SK-N-DZ (cell line): ENCODE measurements at regions not wholly inside any gene's neighbourhood (a gene's known extent, or its start where the extent isn't known, plus 50 kb on each side); places are given as distances from the start of the nearest gene placed in this dataset.

Experiments used
- DNase-seq: peaks from one replicate; pipeline ENCODE4 v3.0.0-alpha.2; 2015; ENCODE audit warnings: low spot score

DNA sequence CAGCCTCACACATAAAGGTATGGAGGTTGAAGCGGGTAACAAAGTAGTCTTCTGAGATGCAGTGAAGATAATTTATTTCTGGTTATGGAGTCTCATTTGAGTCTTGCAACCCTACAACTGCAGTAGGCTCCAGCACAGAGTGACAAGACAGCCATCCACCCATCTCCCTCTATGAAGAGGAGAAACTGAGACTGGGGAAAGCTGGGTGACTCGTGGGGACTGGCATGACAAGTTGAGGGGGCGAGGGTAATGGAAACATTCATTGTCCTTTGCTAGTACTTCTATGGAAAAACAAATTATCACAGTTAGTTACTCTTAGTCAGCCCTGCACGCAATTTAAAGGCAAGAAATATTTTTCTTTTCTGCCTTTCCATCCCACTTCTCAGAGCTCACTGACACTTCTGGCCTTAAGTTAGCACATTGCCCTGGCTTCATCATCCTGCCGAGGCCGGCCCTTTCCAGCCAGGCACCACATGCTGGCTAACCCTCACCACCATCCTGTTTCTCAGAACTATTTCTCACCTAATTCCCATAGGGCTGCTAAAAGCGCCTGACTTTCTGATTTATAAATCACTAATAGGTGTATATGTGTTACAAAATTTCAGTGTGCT is 361.1 kb downstream of the ETS1 start:
- DNase-seq: no peak

DNA sequence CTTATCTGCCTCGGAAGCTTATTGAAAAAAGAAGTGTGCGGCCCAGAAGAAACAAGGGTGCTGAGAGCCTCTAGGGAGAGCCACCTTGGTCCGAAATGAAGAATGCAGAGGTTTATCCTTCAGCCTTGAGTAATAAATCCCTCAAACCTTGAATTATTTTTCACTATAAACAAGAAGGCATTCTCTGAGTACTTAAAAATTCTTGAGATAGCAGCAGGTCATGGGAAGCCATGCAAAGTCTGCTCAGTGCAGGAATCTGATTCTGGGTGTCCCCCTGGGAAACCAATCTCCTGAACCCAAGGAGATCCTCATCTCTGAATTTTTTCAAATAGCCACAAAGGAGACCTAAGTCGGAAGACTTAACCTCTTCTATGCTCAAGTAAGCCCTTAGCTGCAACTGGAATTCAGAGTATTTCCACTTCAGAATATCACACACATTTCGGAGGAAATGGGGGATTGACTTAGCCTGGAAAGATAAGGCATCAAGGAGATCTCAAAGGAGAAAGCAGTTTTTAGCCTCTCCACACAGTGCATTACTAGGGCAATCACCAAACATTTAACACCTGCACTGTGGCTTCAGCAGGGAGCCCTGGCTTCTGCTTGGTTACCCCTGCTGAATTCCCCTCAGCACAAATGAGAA is 365.0 kb downstream of the ETS1 start:
- no peak for DNase-seq

DNA sequence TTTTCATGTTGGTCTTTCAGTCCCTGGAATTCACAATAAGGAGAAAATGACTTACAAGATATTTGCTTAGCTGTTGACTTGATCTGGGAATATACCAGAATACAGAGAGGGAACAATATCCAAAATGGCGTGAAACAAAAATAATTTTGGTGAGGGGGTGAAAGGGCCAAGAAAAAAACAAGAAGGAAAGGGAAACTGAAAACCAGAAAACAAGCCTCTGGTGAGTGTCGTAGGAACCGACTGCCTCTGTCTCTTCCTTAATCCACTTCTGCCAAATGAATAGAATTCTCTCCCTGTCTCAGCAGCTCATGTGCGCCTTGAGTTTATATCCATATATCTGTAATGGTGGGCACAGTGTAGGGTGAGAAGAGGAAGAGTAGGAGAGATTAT is 367.6 kb downstream of the ETS1 start:
- DNase-seq: no peak

DNA sequence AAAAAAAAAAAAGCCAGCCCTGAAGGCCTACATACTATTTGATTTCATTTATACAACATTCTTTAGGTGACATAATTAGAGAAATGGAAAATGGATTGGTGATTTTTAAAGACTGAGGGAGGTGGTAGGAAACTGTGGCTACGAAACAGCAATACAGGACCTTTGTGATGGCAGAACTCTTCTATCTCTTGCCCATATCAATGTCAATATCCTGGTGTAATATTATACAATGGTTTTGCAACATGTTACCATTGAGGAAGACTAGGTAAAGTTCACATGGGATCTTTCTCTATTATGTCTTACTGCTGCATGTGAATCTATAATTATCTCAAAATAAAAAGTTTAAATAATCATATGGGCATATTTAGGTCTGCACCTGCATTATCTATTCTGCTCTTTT is 371.2 kb downstream of the ETS1 start:
- no peak for DNase-seq

DNA sequence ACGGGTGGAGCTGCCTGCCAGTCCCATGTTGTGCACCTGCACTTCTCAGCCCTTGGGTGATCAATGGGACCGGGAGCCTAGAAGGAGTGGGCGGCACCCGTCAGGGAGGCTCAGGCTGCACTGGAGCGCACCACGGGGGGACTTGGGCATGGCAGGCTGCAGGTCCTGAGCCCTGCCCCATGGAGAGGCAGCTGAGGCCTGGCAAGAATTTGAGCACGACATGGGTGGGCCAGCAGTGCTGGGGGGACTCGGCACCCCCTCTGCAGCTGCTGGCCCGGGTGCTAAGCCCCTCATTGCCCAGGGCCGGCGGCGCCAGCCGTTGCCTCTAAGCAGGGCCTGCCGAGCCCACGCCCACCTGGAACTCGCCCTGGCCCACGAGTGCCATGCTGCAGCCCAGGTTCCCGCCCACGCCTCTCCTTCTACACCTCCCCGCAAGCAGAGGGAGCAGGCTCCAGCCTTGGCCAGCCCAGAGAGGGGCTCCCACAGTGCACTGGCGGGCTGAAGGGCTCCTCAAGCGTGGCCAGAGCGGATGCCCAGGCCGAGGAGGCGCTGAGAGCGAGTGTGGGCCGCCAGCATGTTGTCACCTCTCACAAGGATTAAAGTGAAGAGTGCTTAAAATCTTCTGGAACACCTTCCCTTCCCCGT is 372.0 kb downstream of the ETS1 start:
- DNase-seq: no peak

DNA sequence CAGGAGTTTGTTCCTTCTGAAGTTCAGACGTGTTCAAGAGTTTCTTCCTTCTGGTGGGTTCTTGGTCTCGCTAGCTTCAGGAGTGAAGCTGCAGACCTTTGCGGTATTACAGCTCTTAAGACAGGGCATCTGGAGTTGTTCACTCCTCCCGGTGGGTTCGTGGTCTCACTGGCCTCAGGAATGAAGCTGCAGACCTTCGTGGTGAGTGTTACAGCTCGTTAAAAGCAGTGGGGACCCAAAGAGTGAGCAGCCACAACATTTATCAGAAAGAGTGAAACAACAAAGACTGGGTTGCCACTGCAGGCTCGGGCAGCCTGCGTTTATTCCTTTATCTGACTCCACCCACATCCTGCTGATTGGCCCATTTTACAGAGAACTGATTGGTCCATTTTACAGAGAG is 373.1 kb downstream of the ETS1 start:
- no peak for DNase-seq

DNA sequence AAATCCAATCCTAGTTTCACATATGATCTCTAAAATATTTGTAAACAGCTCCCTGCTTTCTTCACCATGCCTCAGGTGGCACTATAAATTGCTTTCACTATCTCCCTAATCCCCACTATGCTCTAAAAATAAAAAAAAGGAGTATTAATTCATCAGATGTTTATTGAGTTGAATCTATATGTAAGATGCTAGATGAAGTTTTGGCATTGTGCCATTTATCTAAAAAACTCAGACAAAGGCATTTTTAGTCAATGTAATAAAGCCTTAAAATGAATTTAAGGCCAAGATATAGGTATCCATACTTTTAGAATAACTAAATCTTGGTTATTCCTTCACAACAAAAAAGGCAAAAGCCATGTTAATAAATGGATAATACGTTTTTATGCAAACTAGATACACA is 373.9 kb downstream of the ETS1 start:
- no peak for DNase-seq

DNA sequence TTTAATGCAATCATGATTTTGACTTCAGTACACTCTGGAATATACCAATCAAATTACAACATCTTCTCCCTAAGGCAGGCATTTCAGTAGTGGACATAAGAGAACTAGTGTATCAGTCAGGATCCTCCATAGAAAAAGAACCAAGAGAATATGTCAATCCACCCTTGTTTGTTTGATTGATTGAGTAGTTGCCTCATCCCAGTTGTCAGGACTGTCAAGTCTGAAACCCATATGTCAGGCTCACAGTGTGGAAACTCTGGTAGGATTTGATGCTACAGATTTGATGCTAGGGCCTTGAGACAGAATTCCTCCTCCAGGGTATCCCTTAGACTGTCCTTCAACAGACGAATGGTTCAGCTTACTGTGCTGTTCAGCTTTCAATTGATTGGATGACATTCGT is 375.0 kb downstream of the ETS1 start:
- DNase-seq: no peak

DNA sequence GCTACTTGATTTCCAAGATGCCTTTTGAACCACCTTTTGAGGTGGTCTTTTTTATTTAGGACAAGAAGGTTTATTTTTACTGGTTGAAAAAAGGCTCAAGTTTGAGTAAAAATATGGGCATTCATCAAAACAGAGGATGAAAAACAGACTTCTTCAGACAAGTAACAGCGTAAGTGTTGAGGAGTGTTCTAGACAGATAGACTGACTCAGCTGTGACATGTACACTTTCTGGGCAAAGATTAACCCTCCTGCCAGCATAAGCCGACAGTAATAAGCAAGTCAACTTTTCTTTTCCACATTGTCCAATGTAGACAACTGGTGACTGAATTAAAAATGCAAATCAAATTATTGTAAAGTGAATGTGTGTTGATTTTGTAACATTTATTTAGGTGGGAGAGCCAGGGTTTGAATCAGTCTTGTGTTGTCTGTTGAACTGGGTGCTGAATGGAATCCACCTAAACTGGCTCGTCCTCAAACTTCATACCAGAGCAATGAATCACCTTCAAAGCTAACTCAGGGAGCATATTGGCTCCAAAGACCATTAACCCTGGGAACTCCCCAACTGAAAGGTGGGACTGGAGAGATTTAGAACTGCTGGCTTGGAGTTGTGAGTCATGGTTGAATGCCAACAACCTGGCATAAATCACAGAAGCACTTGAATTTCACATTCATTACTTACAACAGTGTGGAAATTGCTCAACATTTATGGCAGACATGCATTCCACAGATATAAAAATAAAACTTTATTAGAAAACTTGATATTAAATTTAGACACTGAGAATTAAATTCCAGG is 377.0 kb downstream of the ETS1 start:
- no peak for DNase-seq

DNA sequence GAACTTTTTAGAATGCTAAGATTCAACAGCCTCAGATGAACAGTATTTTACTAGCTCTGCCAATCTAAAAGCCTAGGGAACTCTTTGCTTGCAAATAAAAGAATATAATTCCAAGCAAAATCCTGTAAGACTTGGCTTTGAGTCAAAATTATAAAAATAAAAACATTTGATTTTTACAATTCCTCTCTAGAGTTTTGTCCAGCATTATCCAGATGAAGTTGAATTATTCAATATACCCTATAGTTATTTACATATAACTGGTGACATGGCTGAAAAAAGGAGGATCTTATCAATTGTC is 378.3 kb downstream of the ETS1 start:
- no peak for DNase-seq

DNA sequence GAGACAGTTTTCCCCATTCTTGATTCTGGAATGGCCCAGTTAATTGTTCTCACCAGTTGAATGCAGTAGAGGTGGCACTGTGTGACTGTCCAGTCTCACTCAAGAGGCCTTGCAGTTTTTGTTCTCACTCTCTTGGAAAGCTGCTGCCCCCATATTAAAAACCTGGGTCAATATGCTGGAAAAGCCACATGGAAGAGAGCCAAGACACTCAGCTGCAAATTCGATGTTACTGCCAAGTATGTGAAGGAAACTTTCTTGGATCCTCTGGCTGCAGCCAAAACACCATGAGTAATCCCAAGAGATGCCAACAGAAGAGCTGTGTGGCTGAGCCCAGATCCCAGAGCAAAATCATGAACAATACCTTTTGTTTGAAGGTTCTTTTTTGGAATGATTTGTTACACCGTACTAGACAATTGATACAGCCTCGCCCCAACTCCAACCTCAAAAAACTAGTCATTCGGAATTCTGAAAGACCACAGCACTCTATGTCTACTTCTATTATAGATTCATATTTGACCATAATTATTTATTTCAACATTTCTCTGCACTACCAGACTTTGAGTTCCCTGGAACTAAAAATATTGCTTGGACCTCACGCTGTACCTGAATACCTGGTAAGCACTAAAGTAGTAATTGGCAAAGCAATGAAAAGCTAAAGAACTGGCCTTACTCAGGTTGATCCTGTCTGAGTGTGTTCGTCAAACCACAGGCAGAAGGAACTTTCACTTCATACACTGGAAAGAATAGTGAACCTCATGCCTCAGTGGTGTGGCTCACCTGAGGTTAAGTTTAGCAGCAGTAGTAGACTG is 378.8 kb downstream of the ETS1 start:
- DNase-seq: no peak

DNA sequence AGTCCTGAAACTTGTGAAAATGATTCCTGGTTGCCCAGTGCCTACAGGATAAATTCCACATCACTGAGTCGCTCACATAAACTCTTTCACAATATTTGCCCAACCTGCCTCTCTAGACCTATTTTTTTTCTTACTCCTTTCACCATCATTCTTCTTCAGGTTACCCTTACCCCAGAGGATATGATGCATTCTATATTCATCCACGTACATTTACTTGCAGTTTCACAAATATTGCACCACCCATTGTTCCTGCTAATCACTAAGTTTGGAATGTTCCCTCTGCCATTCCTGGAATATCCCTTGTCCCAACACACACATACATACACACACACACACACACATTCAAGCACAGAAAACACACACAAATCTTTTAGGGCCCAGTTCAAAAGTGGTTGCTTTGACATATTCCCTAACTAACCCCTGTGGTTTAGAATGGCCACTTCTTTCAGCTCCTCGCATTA is 379.5 kb downstream of the ETS1 start:
- DNase-seq: no peak

DNA sequence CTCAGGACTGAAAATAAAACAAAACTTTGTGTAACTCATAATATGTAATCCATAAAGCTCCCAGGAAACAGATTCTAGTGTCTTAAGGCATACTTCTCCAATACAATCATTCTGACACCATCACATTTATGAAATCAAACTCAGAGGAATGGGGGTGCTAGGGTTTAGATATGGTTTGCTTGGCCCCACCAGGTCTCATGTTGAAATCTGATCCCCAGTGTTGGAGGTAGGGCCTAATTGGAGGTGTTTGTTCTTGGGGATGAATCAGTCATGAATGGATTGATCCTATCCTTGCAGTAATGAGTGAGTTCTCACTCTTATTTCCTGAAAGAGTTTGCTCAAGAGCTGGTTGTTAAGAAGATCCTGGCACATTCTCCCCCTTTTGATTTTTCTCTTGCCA is 380.9 kb downstream of the ETS1 start:
- DNase-seq: no peak

DNA sequence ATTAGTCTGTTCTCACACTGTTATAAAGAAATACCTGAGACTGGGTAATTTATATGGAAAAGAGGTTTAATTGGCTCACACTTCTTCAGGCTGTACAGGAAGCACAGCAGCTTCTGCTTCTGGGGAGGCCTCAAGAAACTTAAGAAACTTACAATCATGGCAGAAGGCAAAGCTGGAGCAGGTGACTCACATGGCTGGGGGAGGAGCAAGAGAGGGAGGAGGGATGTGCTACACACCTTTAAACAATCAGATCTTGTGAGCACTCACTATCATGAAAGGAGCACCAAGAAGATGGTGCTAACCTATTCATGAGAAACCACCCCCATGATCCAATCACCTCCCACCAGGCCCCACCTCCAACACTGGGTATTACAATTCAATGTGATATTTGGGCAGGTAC is 381.6 kb downstream of the ETS1 start:
- no peak for DNase-seq

DNA sequence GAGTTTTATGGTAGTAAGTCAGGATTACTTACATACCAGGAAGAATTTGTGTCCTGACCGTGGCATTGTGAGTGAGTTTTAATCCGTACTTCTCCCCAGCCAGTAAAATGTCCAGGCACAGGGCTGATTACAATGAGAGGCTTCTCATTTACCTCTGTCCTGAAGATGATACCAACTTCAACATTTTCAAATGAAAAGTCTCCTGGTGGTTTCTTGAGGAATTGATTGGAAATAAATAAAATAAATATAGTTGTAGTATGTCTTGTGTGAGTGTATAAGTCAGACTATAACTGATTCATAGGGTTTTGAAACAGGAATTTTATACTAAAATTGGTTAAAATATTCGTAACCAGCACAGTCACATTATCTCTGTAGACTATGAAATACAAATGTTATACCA is 382.5 kb downstream of the ETS1 start:
- no peak for DNase-seq

DNA sequence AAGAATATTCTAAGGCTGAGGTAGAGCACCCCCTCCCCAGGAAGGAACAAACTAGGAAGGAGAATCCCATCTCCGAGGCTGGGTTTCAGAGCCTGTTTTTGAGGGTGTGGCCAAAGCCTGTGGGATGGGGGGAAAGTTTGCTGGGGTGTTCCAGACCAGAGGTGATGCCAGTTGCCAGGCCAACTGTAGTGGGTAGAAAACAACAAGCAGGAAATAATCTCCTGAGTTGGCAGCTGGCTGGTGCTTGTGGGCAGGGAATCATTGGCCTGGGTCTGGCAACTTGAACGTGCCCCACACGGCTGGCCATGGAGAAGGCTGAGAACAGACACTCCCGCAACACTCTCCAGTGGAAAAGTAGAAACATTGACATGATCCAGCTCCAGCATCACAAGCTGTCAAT is 385.6 kb downstream of the ETS1 start:
- DNase-seq: no peak

DNA sequence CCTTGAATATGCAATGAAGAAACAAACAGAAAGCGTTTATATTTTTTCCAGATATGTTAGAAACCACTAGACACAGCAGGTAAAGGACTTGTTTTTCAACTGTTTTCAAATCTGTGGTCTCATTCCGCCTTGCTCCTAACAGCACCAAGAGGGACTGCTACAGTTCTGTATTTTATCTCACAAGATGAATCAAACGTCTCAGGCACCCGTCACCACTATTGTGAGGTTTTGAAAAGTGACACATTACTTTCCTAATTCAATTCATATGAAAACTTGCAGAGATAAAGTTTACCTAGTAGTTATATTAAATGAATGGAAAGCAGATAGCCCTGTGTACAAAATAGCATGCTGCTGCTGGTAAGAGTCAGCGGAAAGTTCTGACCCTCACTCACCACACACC is 386.3 kb downstream of the ETS1 start:
- no peak for DNase-seq

DNA sequence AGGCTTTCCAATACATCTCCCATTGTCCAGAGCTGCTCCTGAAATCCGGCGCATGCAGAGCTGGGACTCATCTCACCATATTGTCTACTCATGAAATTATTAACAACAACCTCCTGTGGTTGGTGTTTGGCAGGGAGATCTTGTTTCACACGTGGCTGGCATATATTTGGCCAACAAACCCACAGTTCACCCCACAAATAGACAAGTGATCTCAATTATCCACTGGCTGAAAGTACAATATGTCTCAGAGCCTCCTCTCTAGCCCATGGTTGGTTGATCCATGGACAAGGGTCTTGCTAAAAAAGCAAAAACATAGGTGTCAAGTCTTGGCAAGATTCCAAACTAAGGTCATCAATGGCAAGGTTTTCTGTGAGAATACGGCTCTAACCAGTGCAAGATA is 386.9 kb downstream of the ETS1 start:
- DNase-seq: no peak

DNA sequence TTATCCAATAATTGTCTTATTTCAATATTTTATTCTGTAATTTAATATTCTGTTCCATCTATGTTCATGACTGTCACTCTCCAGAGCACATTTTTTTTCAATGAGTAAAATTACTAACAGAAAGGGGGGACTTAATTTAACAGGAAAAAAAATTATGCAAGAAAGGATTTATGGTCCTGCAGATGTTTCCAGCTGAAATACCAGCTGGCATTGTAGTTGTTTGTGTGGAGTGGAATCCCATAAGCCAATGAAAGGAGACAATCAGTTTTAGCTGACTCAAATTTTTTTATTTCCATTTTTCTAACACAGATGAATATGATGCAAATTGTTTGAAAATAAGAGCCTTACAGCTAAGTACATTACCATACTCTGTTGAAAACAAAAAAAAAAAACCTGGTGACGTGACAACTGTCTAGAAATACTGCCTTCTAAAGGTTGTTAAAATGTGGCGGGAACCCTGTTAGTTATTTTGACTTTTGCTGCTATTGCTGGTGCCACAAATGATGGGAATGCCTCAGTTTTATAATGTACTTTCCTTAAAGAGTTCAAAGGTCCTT is 389.1 kb downstream of the ETS1 start:
- no peak for DNase-seq

DNA sequence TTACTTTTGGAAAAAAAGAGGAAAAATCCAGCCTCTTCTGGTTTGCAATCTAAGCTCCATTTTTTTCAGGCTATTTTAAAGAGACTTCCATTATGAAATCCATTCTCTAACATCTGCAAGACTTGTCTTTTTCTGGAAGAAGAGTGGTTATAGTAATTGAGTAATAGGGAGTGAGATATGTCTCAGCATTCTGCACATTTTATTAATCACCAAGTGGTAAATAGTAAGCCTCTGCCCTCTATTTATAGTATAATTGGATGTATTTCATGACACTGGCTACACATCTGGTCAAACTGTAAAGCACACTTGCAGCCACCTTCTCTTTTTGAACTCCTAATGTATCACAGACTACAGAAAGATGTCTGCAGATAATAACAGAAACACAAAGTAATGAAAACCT is 391.1 kb downstream of the ETS1 start:
- DNase-seq: no peak

DNA sequence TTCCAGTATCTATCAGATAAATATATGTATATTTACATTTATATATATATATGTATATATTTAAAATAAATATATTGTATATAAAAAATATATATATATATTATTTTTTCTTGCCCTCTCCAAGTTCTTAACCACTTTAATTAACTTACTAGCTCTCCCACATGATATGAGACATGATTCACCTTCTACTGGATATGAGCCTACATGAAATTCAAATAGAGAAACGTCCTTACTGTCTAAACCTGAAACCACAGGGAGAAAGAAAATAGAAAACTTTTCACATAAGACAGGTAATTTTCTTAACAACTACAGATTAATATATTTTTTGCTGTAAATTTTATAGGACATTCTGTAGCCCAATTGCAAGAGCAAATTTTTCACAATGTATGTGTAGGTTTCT is 391.6 kb downstream of the ETS1 start:
- no peak for DNase-seq
